Activated CD4-positive, alpha-beta memory T cell treated with anti-CD3 and anti-CD28 coated beads for 36 hours (primary cell): ENCODE measurements at regions not wholly inside any gene's neighbourhood (a gene's known extent, or its start where the extent isn't known, plus 50 kb on each side); places are given as distances from the start of the nearest gene placed in this dataset.

ENCODE experiments used
- CTCF ChIA-PET: fragments of 350-600 bp; sonication (Branson Sonifier 250); formaldehyde crosslinking; loops from one replicate; lab custom pipeline; 2021; ENCODE audit warnings: antibody characterized with exemption, inconsistent platforms; lab: Charles Lee
- POLR2A ChIA-PET: fragments of 350-600 bp; sonication (Branson Sonifier 250); formaldehyde crosslinking; loops from one replicate; lab custom pipeline; 2021; ENCODE audit warnings: antibody characterized with exemption; lab: Charles Lee
- DNase-seq: peaks from one replicate; pipeline ENCODE4 v3.0.0-alpha.2; 2020
- H3K27ac Mint-ChIP-seq: one replicate; pipeline ENCODE4 v1.8.0; 2021; ENCODE audit warnings: mixed read lengths
- H3K27me3 Mint-ChIP-seq: one replicate; pipeline ENCODE4 v1.8.0; 2021; ENCODE audit warnings: mixed read lengths
- H3K36me3 Mint-ChIP-seq: one replicate; pipeline ENCODE4 v1.8.0; 2021; ENCODE audit warnings: mixed read lengths
- H3K4me1 Mint-ChIP-seq: one replicate; pipeline ENCODE4 v1.8.0; 2021; ENCODE audit warnings: low read depth, mixed read lengths
- H3K4me3 Mint-ChIP-seq: one replicate; pipeline ENCODE4 v1.8.0; 2021; ENCODE audit warnings: mild to moderate bottlenecking, mixed read lengths
- H3K9me3 Mint-ChIP-seq: one replicate; pipeline ENCODE4 v1.8.0; 2021; ENCODE audit warnings: mixed read lengths
- intact Hi-C: fragments of 100-400 bp; cut with micrococcal nuclease; formaldehyde crosslinking; loops from one replicate; pipeline ENCODE4 v1.15.1; 2023

GRCh38 chr7:50860174-50860573 is 77.5 kb upstream of the GRB10 start:
- DNase-seq: no peak
- Mint-ChIP-seq H3K27ac (no peak overlapping the region), H3K9me3 (no peaks in the 10 kb centered on the region), H3K27me3 (peaks cover 3% of the 10 kb centered on the region), H3K4me3 (no peak overlapping the region), H3K4me1 (no peaks in the 10 kb centered on the region), H3K36me3 (no peaks in the 10 kb centered on the region)
- ChIA-PET POLR2A (no interaction called here), CTCF (no interaction called here)
- intact Hi-C loops: no loop called here

GRCh38 chr7:50858528-50859245 is 76.0 kb upstream of the GRB10 start:
- DNase-seq: no peak
- ChIA-PET POLR2A (no interaction called here), CTCF (no interaction called here)
- Mint-ChIP-seq H3K36me3 (no peaks in the 10 kb centered on the region), H3K27ac (no peak overlapping the region), H3K4me1 (no peaks in the 10 kb centered on the region), H3K4me3 (no peak overlapping the region), H3K9me3 (no peaks in the 10 kb centered on the region), H3K27me3 (peaks cover 3% of the 10 kb centered on the region)
- intact Hi-C loops: no loop called here

GRCh38 chr7:50857804-50858489 is 75.3 kb upstream of the GRB10 start:
- Mint-ChIP-seq H3K27me3 (peaks cover 3% of the 10 kb centered on the region), H3K9me3 (no peaks in the 10 kb centered on the region), H3K27ac (no peak overlapping the region), H3K36me3 (no peaks in the 10 kb centered on the region), H3K4me3 (no peak overlapping the region), H3K4me1 (no peaks in the 10 kb centered on the region)
- ChIA-PET CTCF (no interaction called here), POLR2A (no interaction called here)
- intact Hi-C loops: no loop called here
- no peak for DNase-seq

GRCh38 chr7:50856806-50857205 is 74.1 kb upstream of the GRB10 start:
- H3K9me3 Mint-ChIP-seq: no peaks in the 10 kb centered on the region
- intact Hi-C loops: no loop called here

GRCh38 chr7:50856231-50856630 is 73.5 kb upstream of the GRB10 start:
- Mint-ChIP-seq H3K4me3 (no peak overlapping the region), H3K36me3 (no peaks in the 10 kb centered on the region), H3K4me1 (no peaks in the 10 kb centered on the region), H3K27me3 (peaks cover 2% of the 10 kb centered on the region), H3K9me3 (no peaks in the 10 kb centered on the region), H3K27ac (no peak overlapping the region)
- ChIA-PET CTCF (no interaction called here), POLR2A (no interaction called here)
- intact Hi-C loops: no loop called here
- DNase-seq: no peak

More at GRCh38 chr7:50856806-50857205, 74.1 kb upstream of the GRB10 start:
- no peaks in the 10 kb centered on the region for H3K36me3 Mint-ChIP-seq
- H3K4me1 Mint-ChIP-seq: no peaks in the 10 kb centered on the region
- ChIA-PET POLR2A (no interaction called here), CTCF (no interaction called here)
- no peak for DNase-seq
- H3K27me3 Mint-ChIP-seq: peaks cover 3% of the 10 kb centered on the region
- no peak overlapping the region for H3K4me3 Mint-ChIP-seq
- H3K27ac Mint-ChIP-seq: no peak overlapping the region

GRCh38 chr7:50855526-50855925 is 72.8 kb upstream of the GRB10 start:
- POLR2A ChIA-PET: no interaction called here
- DNase-seq: no peak
- intact Hi-C loops: no loop called here
- H3K27ac Mint-ChIP-seq: no peak overlapping the region
- CTCF ChIA-PET: no interaction called here
- no peaks in the 10 kb centered on the region for H3K4me1 Mint-ChIP-seq
- peaks cover 2% of the 10 kb centered on the region for H3K27me3 Mint-ChIP-seq
- no peaks in the 10 kb centered on the region for H3K9me3 Mint-ChIP-seq
- no peak overlapping the region for H3K4me3 Mint-ChIP-seq
- H3K36me3 Mint-ChIP-seq: no peaks in the 10 kb centered on the region

GRCh38 chr7:50854831-50855230 is 72.1 kb upstream of the GRB10 start:
- peaks cover 2% of the 10 kb centered on the region for H3K27me3 Mint-ChIP-seq
- CTCF ChIA-PET: interaction anchor here (1.2 kb wide), 1 partner anchor 27 kb away, joined by 3 read pairs; no protein-coding TSS in a partner anchor
- no peaks in the 10 kb centered on the region for H3K36me3 Mint-ChIP-seq
- H3K27ac Mint-ChIP-seq: no peak overlapping the region
- no peak for DNase-seq
- intact Hi-C loops: no loop called here
- POLR2A ChIA-PET: no interaction called here
- H3K4me3 Mint-ChIP-seq: no peak overlapping the region
- H3K9me3 Mint-ChIP-seq: no peaks in the 10 kb centered on the region
- no peaks in the 10 kb centered on the region for H3K4me1 Mint-ChIP-seq

GRCh38 chr7:50854247-50854646 is 71.6 kb upstream of the GRB10 start:
- intact Hi-C loops: no loop called here
- Mint-ChIP-seq H3K27ac (no peak overlapping the region), H3K36me3 (no peaks in the 10 kb centered on the region), H3K4me1 (no peaks in the 10 kb centered on the region), H3K4me3 (no peak overlapping the region), H3K27me3 (peaks cover 2% of the 10 kb centered on the region), H3K9me3 (no peaks in the 10 kb centered on the region)
- no peak for DNase-seq
- POLR2A ChIA-PET: no interaction called here
- CTCF ChIA-PET: interaction anchor here (1.2 kb wide), 1 partner anchor 27 kb away, joined by 3 read pairs; no protein-coding TSS in a partner anchor

- CTCF ChIA-PET: no interaction called here
- intact Hi-C loops: no loop called here
- POLR2A ChIA-PET: no interaction called here
Observed at GRCh38 chr7:50853311-50853710, 70.6 kb upstream of the GRB10 start.

GRCh38 chr7:50852901-50853300 is 70.2 kb upstream of the GRB10 start:
- H3K9me3 Mint-ChIP-seq: no peaks in the 10 kb centered on the region
- H3K4me1 Mint-ChIP-seq: no peaks in the 10 kb centered on the region
- POLR2A ChIA-PET: no interaction called here
- no peak overlapping the region for H3K4me3 Mint-ChIP-seq
- DNase-seq: no peak
- no peak overlapping the region for H3K27ac Mint-ChIP-seq
- no peaks in the 10 kb centered on the region for H3K36me3 Mint-ChIP-seq
- H3K27me3 Mint-ChIP-seq: peaks cover 2% of the 10 kb centered on the region
- intact Hi-C loops: no loop called here
- CTCF ChIA-PET: no interaction called here

More at GRCh38 chr7:50853311-50853710, 70.6 kb upstream of the GRB10 start:
- H3K27me3 Mint-ChIP-seq: peaks cover 2% of the 10 kb centered on the region
- H3K36me3 Mint-ChIP-seq: no peaks in the 10 kb centered on the region
- H3K27ac Mint-ChIP-seq: no peak overlapping the region
- no peak for DNase-seq
- H3K4me3 Mint-ChIP-seq: no peak overlapping the region
- no peaks in the 10 kb centered on the region for H3K9me3 Mint-ChIP-seq
- no peaks in the 10 kb centered on the region for H3K4me1 Mint-ChIP-seq

- DNase-seq: no peak
- intact Hi-C loops: no loop called here
- ChIA-PET CTCF (no interaction called here), POLR2A (no interaction called here)
- H3K4me1 Mint-ChIP-seq: no peaks in the 10 kb centered on the region
- H3K9me3 Mint-ChIP-seq: no peaks in the 10 kb centered on the region
- peaks cover 2% of the 10 kb centered on the region for H3K27me3 Mint-ChIP-seq
- H3K36me3 Mint-ChIP-seq: no peaks in the 10 kb centered on the region
- no peak overlapping the region for H3K4me3 Mint-ChIP-seq
- no peak overlapping the region for H3K27ac Mint-ChIP-seq
Observed at GRCh38 chr7:50851891-50852290, 69.2 kb upstream of the GRB10 start.

- H3K27me3 Mint-ChIP-seq: peaks cover 2% of the 10 kb centered on the region
- H3K27ac Mint-ChIP-seq: no peak overlapping the region
- CTCF ChIA-PET: no interaction called here
- no peak overlapping the region for H3K4me3 Mint-ChIP-seq
- no peaks in the 10 kb centered on the region for H3K9me3 Mint-ChIP-seq
- DNase-seq: no peak
- H3K4me1 Mint-ChIP-seq: no peaks in the 10 kb centered on the region
- no peaks in the 10 kb centered on the region for H3K36me3 Mint-ChIP-seq
- intact Hi-C loops: no loop called here
- POLR2A ChIA-PET: no interaction called here
Observed at GRCh38 chr7:50851451-50851850, 68.8 kb upstream of the GRB10 start.

- H3K36me3 Mint-ChIP-seq: peaks cover 2% of the 10 kb centered on the region
- no peaks in the 10 kb centered on the region for H3K4me1 Mint-ChIP-seq
- POLR2A ChIA-PET: no interaction called here
Observed at GRCh38 chr7:50849991-50850390, 67.3 kb upstream of the GRB10 start.

More at GRCh38 chr7:50849991-50850390, 67.3 kb upstream of the GRB10 start:
- H3K9me3 Mint-ChIP-seq: peaks cover 9% of the 10 kb centered on the region
- no peak overlapping the region for H3K4me3 Mint-ChIP-seq
- CTCF ChIA-PET: no interaction called here
- H3K27me3 Mint-ChIP-seq: peaks cover 4% of the 10 kb centered on the region
- DNase-seq: no peak
- intact Hi-C loops: no loop called here
- H3K27ac Mint-ChIP-seq: no peak overlapping the region
